Stimulated activated CD8-positive, alpha-beta memory T cell treated with anti-CD3 and anti-CD28 coated beads, Interleukin-2, amount 100 ng/mL, for 1 hour (primary cell): ENCODE measurements at regions not wholly inside any gene's neighbourhood (a gene's known extent, or its start where the extent isn't known, plus 50 kb on each side); places are given as distances from the start of the nearest gene placed in this dataset.

Experiments
- DNase-seq, 2 donors: peaks; one replicate each; pipeline ENCODE4 v3.0.0-alpha.2; 2020; ENCODE audit warnings: low read depth in 2 of 2

DNA sequence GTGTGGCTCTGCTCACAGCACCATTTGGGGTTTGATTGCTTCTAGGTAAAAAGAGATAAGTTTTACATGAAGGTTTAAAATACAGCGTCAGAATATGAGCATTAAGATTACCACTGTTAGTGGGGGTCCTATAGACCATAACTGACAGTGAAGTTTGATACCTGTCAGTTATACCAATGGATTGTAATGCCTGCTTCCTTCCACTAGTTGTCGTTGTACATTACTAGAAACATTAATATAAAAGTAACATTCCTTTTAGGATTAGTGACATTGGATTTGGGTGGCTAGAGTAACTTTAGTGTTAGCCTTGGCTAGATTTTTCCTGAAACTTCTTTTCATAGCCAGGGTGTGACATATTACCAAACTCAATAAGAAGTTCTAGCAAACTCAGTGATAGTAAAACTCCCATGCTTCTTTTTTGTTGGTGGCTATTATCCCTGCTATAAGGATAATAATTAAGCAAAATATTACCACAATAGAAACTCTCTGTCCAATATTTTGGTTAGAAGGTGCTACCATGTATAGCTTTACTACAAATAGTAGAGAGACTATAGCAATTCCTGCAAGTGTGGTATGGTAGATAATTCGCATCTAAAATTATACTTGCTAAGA is 57.1 kb downstream of the FAM181B start:
- no peak for DNase-seq

DNA sequence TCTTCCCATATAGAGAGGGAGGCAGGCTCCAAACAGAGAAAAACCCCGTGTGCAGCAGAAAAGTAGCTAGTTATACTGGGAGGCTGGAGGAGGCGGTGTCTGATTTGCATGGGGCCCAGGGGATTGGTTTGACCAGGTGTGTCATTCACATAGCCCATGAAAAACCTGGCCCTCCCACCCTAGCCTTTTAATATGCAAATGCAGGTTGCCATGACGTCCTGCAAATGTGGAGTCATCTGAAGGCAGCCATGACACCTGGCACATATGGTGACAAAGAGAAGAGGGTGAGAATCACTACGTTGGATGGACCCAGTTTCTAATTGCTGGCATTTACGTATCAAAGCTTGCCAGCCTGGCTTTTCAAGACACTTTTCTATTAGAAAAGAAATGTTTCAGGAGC is 57.8 kb downstream of the FAM181B start:
- DNase-seq = no peak

DNA sequence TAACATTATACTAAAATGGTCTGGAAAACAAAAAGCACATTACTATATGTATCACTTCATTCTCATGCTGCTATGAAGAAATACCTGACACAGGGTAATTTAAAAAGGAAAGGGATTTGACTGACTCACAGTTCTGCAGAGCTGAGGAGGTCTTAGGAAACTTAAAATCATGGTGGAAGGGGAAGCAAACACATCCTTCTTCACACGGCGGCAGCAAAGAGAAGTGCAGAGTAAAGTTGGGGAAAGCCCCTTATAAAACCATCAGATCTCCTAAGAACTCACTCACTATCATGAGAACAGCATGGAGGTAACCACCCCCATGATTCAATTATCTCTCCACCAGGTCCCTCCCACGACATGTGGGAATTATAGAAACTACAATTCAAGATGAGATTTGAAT is 60.0 kb downstream of the FAM181B start:
- DNase-seq = no peak

DNA sequence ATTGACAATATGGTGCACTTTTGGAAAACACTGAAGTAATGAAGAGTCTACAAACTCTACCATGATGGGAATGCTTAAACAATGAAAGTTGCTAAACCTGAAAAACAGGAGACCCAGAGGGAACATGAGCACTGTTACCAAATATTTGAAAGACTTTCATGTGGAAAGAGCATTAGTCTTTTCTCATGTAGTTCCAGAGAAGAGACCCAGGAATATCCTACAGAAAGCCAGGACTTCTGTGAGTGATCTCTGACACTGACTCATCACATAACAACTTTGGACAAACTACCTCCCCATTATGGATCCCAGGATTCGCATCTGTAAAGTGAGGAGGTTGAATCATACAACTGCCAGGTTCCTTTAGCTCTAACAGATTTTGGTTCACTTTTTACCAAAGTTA is 62.2 kb downstream of the FAM181B start:
- no peak for DNase-seq

GRCh38 chr11:82663535-82663934 is 70.1 kb downstream of the FAM181B start:
- no peak for DNase-seq

GRCh38 chr11:82653752-82654151 is 79.9 kb downstream of the FAM181B start:
- no peak for DNase-seq

- DNase-seq = no peak
Observed at GRCh38 chr11:82639251-82639650, 94.4 kb downstream of the FAM181B start.

DNA sequence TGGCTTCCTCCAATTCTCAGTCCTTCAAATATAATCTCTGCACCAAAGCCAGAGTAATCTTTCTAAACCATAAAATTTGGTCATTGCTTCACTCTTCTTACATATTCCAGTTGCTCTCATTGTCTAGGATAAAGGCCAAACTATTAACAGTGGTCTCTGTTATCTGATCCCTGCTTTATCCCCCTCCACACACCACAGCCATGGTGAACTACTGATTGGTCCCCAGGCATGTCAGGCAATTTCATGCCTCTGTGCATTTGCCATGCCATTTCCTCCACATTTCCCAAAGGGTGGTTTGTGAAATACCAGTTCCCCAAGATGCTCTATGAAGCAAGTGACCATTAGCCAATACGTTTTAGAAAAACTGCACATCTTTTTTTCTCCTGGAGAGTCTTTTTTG is 97.0 kb downstream of the FAM181B start:
- no peak for DNase-seq

DNA sequence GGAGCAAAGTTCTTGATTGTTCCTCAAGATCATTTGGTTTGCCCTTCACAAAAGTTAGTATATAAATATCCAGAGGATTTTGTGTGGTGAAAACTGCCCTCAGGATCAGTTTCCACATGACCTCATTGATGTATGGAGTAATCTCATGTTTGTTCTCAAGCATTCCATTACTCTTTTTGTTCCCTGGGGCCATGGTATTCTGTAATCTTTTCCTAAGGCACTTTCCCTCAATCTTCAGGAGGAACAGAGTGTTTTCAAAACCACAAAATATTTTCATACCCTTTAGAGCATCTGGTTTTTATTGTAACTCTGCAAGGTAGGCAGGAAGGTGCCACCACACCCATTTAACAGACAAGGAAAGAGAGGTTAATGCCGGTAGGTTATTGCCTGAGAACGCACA is 99.6 kb downstream of the FAM181B start:
- DNase-seq = no peak

GRCh38 chr11:82631722-82632630 is 101.7 kb downstream of the FAM181B start:
- DNase-seq = no peak

- DNase-seq = no peak
Observed at GRCh38 chr11:82610671-82611070, 123.0 kb downstream of the FAM181B start.

GRCh38 chr11:82606738-82607137 is 126.9 kb downstream of the FAM181B start:
- DNase-seq = no peak

- DNase-seq = no peak
Observed at GRCh38 chr11:82601711-82602110, 132.0 kb downstream of the FAM181B start.

- no peak for DNase-seq
Observed at GRCh38 chr11:82599836-82600235, 133.8 kb downstream of the FAM181B start.

DNA sequence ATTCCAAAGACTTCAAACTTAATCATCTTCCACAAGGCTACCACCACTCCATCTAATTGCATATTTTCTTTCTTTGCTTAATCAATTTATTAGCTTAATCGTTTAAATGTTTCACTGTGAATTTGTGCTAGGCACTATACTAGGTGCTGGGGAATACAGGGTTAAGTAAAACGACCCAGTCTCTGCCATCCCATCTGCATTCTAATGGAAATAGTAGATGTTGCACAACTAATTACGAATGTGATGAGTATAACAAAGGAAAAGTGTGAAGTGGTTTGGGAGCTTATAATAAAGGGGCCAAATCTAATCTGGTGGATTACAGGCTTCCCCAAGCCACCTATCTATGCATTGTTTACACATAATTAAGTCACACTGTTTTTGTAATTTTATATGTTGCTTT is 147.1 kb downstream of the FAM181B start:
- DNase-seq = no peak

- no peak for DNase-seq
Observed at GRCh38 chr11:82577246-82577645, 156.4 kb downstream of the FAM181B start.

DNA sequence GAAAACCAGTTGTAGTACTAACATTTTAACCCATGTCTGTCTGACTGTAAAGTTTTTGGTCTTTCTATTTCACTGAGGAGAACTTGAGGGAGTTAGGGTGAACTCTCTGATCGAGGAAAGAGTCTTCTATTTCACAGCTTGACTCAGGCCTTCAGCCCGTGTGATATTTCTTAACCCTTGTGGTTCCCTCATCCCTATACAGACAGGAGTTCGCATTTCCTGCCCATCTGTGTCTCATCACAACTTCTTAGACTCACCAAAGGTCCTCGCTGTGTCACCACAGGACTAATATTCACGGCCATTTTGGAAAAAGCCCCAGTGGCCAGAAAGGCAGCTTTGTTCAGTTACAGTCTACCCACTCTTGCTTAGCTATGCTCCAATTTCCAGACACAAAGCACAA is 172.8 kb downstream of the FAM181B start:
- DNase-seq = no peak

DNA sequence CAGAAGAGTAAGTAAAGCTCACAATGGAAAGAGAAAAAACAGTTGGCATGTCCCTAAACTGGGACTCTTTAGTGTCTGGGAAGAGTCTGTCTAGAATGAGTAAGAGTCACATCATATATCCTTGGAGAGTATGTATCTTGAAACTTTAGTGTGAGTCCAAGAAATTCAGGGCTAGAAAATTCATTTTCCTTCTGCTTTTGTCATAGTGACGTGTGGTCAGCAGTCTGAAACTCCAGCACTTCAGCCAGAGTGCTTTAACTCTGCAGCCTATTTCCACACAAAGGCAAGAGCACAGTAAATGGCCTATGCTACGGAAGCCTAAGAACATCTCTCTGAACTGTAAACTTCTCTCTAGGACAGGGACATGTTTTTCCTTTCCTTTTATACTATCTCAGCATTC is 174.1 kb downstream of the FAM181B start:
- DNase-seq = no peak

GRCh38 chr11:82557274-82557673 is 176.4 kb downstream of the FAM181B start:
- DNase-seq = no peak

DNA sequence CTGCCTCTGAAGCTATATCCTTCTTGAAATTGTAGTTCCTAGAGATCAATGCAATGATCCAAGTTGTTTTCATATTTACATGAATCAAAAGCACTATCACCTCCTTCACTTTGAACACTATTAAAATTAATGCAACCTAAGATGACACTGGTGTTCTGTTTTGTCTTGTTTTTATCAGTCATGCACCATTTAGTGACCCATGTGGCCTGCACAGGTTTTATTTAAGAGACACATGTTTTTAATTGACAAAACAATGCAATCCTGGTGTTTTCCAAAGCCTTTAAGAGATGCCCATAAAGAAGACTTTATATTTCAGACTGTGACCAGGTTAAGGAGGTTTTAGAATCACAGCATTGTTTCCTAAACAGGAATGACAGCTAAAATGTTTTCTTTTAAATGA is 177.5 kb downstream of the FAM181B start:
- no peak for DNase-seq

GRCh38 chr11:82546661-82547557 is 186.8 kb downstream of the FAM181B start:
- no peak for DNase-seq

DNA sequence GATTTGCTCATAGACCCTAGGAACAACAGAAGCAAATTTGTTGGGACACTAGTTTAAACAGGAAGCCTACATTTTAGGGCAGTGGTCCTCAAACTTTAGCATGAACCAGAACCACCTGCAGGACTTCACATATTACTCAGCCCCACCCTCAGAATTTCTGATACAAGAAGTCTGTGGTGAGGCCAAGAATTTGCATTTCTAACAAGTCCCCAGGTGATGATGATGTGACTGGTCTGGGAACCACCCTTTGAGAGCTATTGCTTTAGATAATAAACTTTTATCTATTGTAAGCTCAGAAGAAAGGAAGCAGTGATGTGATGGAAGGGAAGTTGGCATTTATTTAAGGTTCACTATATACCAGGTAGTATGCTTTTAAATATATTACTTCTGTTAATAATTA is 194.0 kb downstream of the FAM181B start:
- DNase-seq = no peak
